ENCODE measurements at regions not wholly inside any gene's neighbourhood (a gene's known extent, or its start where the extent isn't known, plus 50 kb on each side); places are given as distances from the start of the nearest gene placed in this dataset.

- H3K4me3 ChIP-seq (ENCODE audit: low read depth, low read length) = no peak overlapping the region
- H3K4me1 ChIP-seq (ENCODE audit: control insufficient read depth, insufficient read depth, low read length) = peaks cover 15% of the 10 kb centered on the region
- H3K9ac ChIP-seq (ENCODE audit: low read length) = no peak overlapping the region
- no peak overlapping the region for H3K27ac ChIP-seq (ENCODE audit: low read depth, low read length)
- H3K27me3 ChIP-seq (ENCODE audit: control insufficient read depth, insufficient read depth, low read length) = peaks cover 13% of the 10 kb centered on the region
- no peaks in the 10 kb centered on the region for H3K36me3 ChIP-seq (ENCODE audit: control insufficient read depth, insufficient read depth, low read length)
- H3K9me3 ChIP-seq (ENCODE audit: control insufficient read depth, insufficient read depth, low read depth, low read length) = no peaks in the 10 kb centered on the region
Observed at GRCh38 chr21:38915546-38915945, 109.8 kb downstream of the ETS2 start.

GRCh38 chr21:38914528-38915293, 109.0 kb downstream of the ETS2 start:
- Histone ChIP-seq H3K27me3 (ENCODE audit: control insufficient read depth, insufficient read depth, low read length) (peaks cover 13% of the 10 kb centered on the region), H3K9me3 (ENCODE audit: control insufficient read depth, insufficient read depth, low read depth, low read length) (no peaks in the 10 kb centered on the region), H3K4me1 (ENCODE audit: control insufficient read depth, insufficient read depth, low read length) (peaks cover 23% of the 10 kb centered on the region), H3K27ac (ENCODE audit: low read depth, low read length) (no peak overlapping the region), H3K36me3 (ENCODE audit: control insufficient read depth, insufficient read depth, low read length) (no peaks in the 10 kb centered on the region), H3K9ac (ENCODE audit: low read length) (no peak overlapping the region), H3K4me3 (ENCODE audit: low read depth, low read length) (no peak overlapping the region)

- Histone ChIP-seq H3K36me3 (ENCODE audit: control insufficient read depth, insufficient read depth, low read length) (no peaks in the 10 kb centered on the region), H3K9me3 (ENCODE audit: control insufficient read depth, insufficient read depth, low read depth, low read length) (no peaks in the 10 kb centered on the region), H3K27ac (ENCODE audit: low read depth, low read length) (no peak overlapping the region), H3K9ac (ENCODE audit: low read length) (no peak overlapping the region), H3K4me1 (ENCODE audit: control insufficient read depth, insufficient read depth, low read length) (peaks cover 24% of the 10 kb centered on the region), H3K27me3 (ENCODE audit: control insufficient read depth, insufficient read depth, low read length) (peaks cover 13% of the 10 kb centered on the region), H3K4me3 (ENCODE audit: low read depth, low read length) (no peak overlapping the region)
Observed at GRCh38 chr21:38913893-38914527, 108.3 kb downstream of the ETS2 start.

- no peaks in the 10 kb centered on the region for H3K9me3 ChIP-seq (ENCODE audit: control insufficient read depth, insufficient read depth, low read depth, low read length)
- H3K27me3 ChIP-seq (ENCODE audit: control insufficient read depth, insufficient read depth, low read length) = peaks cover 13% of the 10 kb centered on the region
- peaks cover 24% of the 10 kb centered on the region for H3K4me1 ChIP-seq (ENCODE audit: control insufficient read depth, insufficient read depth, low read length)
- H3K4me3 ChIP-seq (ENCODE audit: low read depth, low read length) = peak overlapping the region; percentile 54
- no peaks in the 10 kb centered on the region for H3K36me3 ChIP-seq (ENCODE audit: control insufficient read depth, insufficient read depth, low read length)
- H3K27ac ChIP-seq (ENCODE audit: low read depth, low read length) = no peak overlapping the region
- peak overlapping the region; percentile 38 for H3K9ac ChIP-seq (ENCODE audit: low read length)
Observed at GRCh38 chr21:38913120-38913892, 107.6 kb downstream of the ETS2 start.

- Histone ChIP-seq H3K9me3 (ENCODE audit: control insufficient read depth, insufficient read depth, low read depth, low read length) (no peaks in the 10 kb centered on the region), H3K27ac (ENCODE audit: low read depth, low read length) (no peak overlapping the region), H3K36me3 (ENCODE audit: control insufficient read depth, insufficient read depth, low read length) (no peaks in the 10 kb centered on the region), H3K4me3 (ENCODE audit: low read depth, low read length) (peak overlapping the region; percentile 54), H3K4me1 (ENCODE audit: control insufficient read depth, insufficient read depth, low read length) (peaks cover 24% of the 10 kb centered on the region), H3K9ac (ENCODE audit: low read length) (peak overlapping the region; percentile 38), H3K27me3 (ENCODE audit: control insufficient read depth, insufficient read depth, low read length) (peaks cover 13% of the 10 kb centered on the region)
Observed at GRCh38 chr21:38912789-38913119, 107.0 kb downstream of the ETS2 start.

GRCh38 chr21:38912102-38912629, 106.4 kb downstream of the ETS2 start:
- Histone ChIP-seq H3K4me1 (ENCODE audit: control insufficient read depth, insufficient read depth, low read length) (peaks cover 29% of the 10 kb centered on the region), H3K4me3 (ENCODE audit: low read depth, low read length) (no peak overlapping the region), H3K27me3 (ENCODE audit: control insufficient read depth, insufficient read depth, low read length) (peaks cover 13% of the 10 kb centered on the region), H3K36me3 (ENCODE audit: control insufficient read depth, insufficient read depth, low read length) (no peaks in the 10 kb centered on the region), H3K9me3 (ENCODE audit: control insufficient read depth, insufficient read depth, low read depth, low read length) (no peaks in the 10 kb centered on the region), H3K9ac (ENCODE audit: low read length) (no peak overlapping the region), H3K27ac (ENCODE audit: low read depth, low read length) (no peak overlapping the region)

- Histone ChIP-seq H3K27me3 (ENCODE audit: control insufficient read depth, insufficient read depth, low read length) (peaks cover 13% of the 10 kb centered on the region), H3K4me3 (ENCODE audit: low read depth, low read length) (no peak overlapping the region), H3K9ac (ENCODE audit: low read length) (no peak overlapping the region), H3K27ac (ENCODE audit: low read depth, low read length) (no peak overlapping the region), H3K36me3 (ENCODE audit: control insufficient read depth, insufficient read depth, low read length) (no peaks in the 10 kb centered on the region), H3K4me1 (ENCODE audit: control insufficient read depth, insufficient read depth, low read length) (peaks cover 31% of the 10 kb centered on the region), H3K9me3 (ENCODE audit: control insufficient read depth, insufficient read depth, low read depth, low read length) (no peaks in the 10 kb centered on the region)
Observed at GRCh38 chr21:38911484-38912101, 105.9 kb downstream of the ETS2 start.

GRCh38 chr21:38910390-38911067, 104.8 kb downstream of the ETS2 start:
- peaks cover 31% of the 10 kb centered on the region for H3K4me1 ChIP-seq (ENCODE audit: control insufficient read depth, insufficient read depth, low read length)

GRCh38 chr21:38909929-38910328, 104.2 kb downstream of the ETS2 start:
- H3K9ac ChIP-seq (ENCODE audit: low read length) = no peak overlapping the region
- no peak overlapping the region for H3K27ac ChIP-seq (ENCODE audit: low read depth, low read length)
- peaks cover 30% of the 10 kb centered on the region for H3K4me1 ChIP-seq (ENCODE audit: control insufficient read depth, insufficient read depth, low read length)

More at GRCh38 chr21:38910390-38911067, 104.8 kb downstream of the ETS2 start:
- no peaks in the 10 kb centered on the region for H3K36me3 ChIP-seq (ENCODE audit: control insufficient read depth, insufficient read depth, low read length)
- no peaks in the 10 kb centered on the region for H3K9me3 ChIP-seq (ENCODE audit: control insufficient read depth, insufficient read depth, low read depth, low read length)
- no peak overlapping the region for H3K27ac ChIP-seq (ENCODE audit: low read depth, low read length)
- no peak overlapping the region for H3K4me3 ChIP-seq (ENCODE audit: low read depth, low read length)
- peaks cover 13% of the 10 kb centered on the region for H3K27me3 ChIP-seq (ENCODE audit: control insufficient read depth, insufficient read depth, low read length)
- no peak overlapping the region for H3K9ac ChIP-seq (ENCODE audit: low read length)

GRCh38 chr21:38909109-38909508, 103.4 kb downstream of the ETS2 start:
- Histone ChIP-seq H3K27ac (ENCODE audit: low read depth, low read length) (no peak overlapping the region), H3K4me3 (ENCODE audit: low read depth, low read length) (no peak overlapping the region), H3K9ac (ENCODE audit: low read length) (no peak overlapping the region), H3K9me3 (ENCODE audit: control insufficient read depth, insufficient read depth, low read depth, low read length) (no peaks in the 10 kb centered on the region), H3K27me3 (ENCODE audit: control insufficient read depth, insufficient read depth, low read length) (peaks cover 13% of the 10 kb centered on the region), H3K36me3 (ENCODE audit: control insufficient read depth, insufficient read depth, low read length) (no peaks in the 10 kb centered on the region), H3K4me1 (ENCODE audit: control insufficient read depth, insufficient read depth, low read length) (peaks cover 25% of the 10 kb centered on the region)

More at GRCh38 chr21:38909929-38910328, 104.2 kb downstream of the ETS2 start:
- Histone ChIP-seq H3K27me3 (ENCODE audit: control insufficient read depth, insufficient read depth, low read length) (peaks cover 13% of the 10 kb centered on the region), H3K36me3 (ENCODE audit: control insufficient read depth, insufficient read depth, low read length) (no peaks in the 10 kb centered on the region), H3K9me3 (ENCODE audit: control insufficient read depth, insufficient read depth, low read depth, low read length) (no peaks in the 10 kb centered on the region), H3K4me3 (ENCODE audit: low read depth, low read length) (no peak overlapping the region)
